Neural cell (in vitro differentiated cells): ENCODE measurements at regions not wholly inside any gene's neighbourhood (a gene's known extent, or its start where the extent isn't known, plus 50 kb on each side); places are given as distances from the start of the nearest gene placed in this dataset.
"Not testable (repeated sequence)": the region's sequence is repeated elsewhere in the genome, so short reads cannot be mapped to it uniquely, and the experiment has no call there.

Experiments
- H2AFZ ChIP-seq: fragments of 200-600, 300-800 bp; sonication (generic), shearing (Covaris generic); 2 replicates; pipeline ENCODE4 v1.6.0; 2014; ENCODE audit warnings: low read depth, mild to moderate bottlenecking, antibody characterized with exemption, low read length, moderate library complexity
- H3F3A ChIP-seq: fragments of 200-600 bp; shearing (Covaris generic); 2 replicates; pipeline ENCODE4 v1.6.1; 2016; ENCODE audit warnings: mild to moderate bottlenecking, moderate library complexity, mixed read lengths, antibody characterized with exemption, low read length; ENCODE audit not compliant: insufficient read depth, poor library complexity, severe bottlenecking
- H3K27ac ChIP-seq: fragments of 200-600, 300-800 bp; sonication (generic), shearing (Covaris generic); 2 replicates; pipeline ENCODE4 v1.5.1; 2014; ENCODE audit warnings: mild to moderate bottlenecking, low read length, moderate library complexity
- H3K27me3 ChIP-seq: fragments of 300-800, 200-600 bp; sonication (generic), shearing (Covaris generic); 2 replicates; pipeline ENCODE4 v1.6.0; 2014; ENCODE audit warnings: mild to moderate bottlenecking, low read depth, low read length, moderate library complexity; ENCODE audit not compliant: insufficient read depth
- H3K36me3 ChIP-seq: fragments of 300-800, 200-600 bp; sonication (generic), shearing (Covaris generic); 2 replicates; pipeline ENCODE4 v1.5.1; 2014; ENCODE audit warnings: mild to moderate bottlenecking, antibody characterized with exemption, low read length, moderate library complexity; ENCODE audit not compliant: insufficient read depth
- H3K4me2 ChIP-seq: fragments of 300-800, 200-600 bp; sonication (generic), shearing (Covaris generic); 2 replicates; pipeline ENCODE4 v1.6.0; 2014; ENCODE audit warnings: mild to moderate bottlenecking, low read length
- H3K4me3 ChIP-seq: fragments of 300-800, 200-600 bp; sonication (generic), shearing (Covaris generic); 2 replicates; pipeline ENCODE4 v1.5.1; 2014; ENCODE audit warnings: mild to moderate bottlenecking, low read length, moderate library complexity
- H3K79me2 ChIP-seq: fragments of 200-600 bp; shearing (Covaris generic); replicated peaks from 2 replicates; pipeline ENCODE4 v1.6.0; 2014; ENCODE audit warnings: mild to moderate bottlenecking, low read length, moderate library complexity; ENCODE audit not compliant: insufficient read depth
- H3K9ac ChIP-seq: fragments of 300-800, 200-600 bp; sonication (generic), shearing (Covaris generic); 2 replicates; pipeline ENCODE4 v1.6.1; 2016; ENCODE audit warnings: mild to moderate bottlenecking, low read length, mixed read lengths
- H3K9me2 ChIP-seq: fragments of 200-600 bp; shearing (Covaris generic); 2 replicates; pipeline ENCODE4 v1.6.1; 2016; ENCODE audit warnings: mild to moderate bottlenecking, low read length, mixed read lengths; ENCODE audit not compliant: insufficient read depth
- H3K9me3 ChIP-seq: fragments of 200-600, 300-800 bp; sonication (generic), shearing (Covaris generic); 2 replicates; pipeline ENCODE4 v1.6.1; 2016; ENCODE audit warnings: mild to moderate bottlenecking, mixed run types, low read length, moderate library complexity, mixed read lengths
- H4K20me1 ChIP-seq: fragments of 200-600 bp; shearing (Covaris generic); 2 replicates; pipeline ENCODE4 v1.6.1; 2016; ENCODE audit warnings: mild to moderate bottlenecking, mixed run types; ENCODE audit not compliant: insufficient read depth
- EP300 ChIP-seq: fragments of 450-650 bp; conservative IDR thresholded peaks from 2 replicates; pipeline ENCODE4 v1.6.1; 2014; ENCODE audit warnings: antibody characterized with exemption, mild to moderate bottlenecking, moderate library complexity; ENCODE audit not compliant: poor library complexity, severe bottlenecking
- EZH2 ChIP-seq: fragments of 200-600, 300-800 bp; shearing (Covaris generic), sonication (generic); IDR thresholded peaks from 2 replicates; pipeline ENCODE4 v1.6.1; 2014; ENCODE audit warnings: antibody characterized with exemption, low read length, borderline replicate concordance, mild to moderate bottlenecking; ENCODE audit not compliant: insufficient read depth, poor library complexity, severe bottlenecking
- MXI1 ChIP-seq: fragments of 450-650 bp; conservative IDR thresholded peaks from 2 replicates; pipeline ENCODE4 v1.6.1; 2014; ENCODE audit warnings: antibody characterized with exemption, mild to moderate bottlenecking; ENCODE audit not compliant: poor library complexity, severe bottlenecking
- POLR2AphosphoS5 ChIP-seq: IDR thresholded peaks from 2 replicates; pipeline ENCODE4 v1.6.1; 2012
- RAD21 ChIP-seq: fragments of 450-650 bp; conservative IDR thresholded peaks from 2 replicates; pipeline ENCODE4 v1.6.1; 2014; ENCODE audit warnings: antibody characterized with exemption, mild to moderate bottlenecking, moderate library complexity
- SMC3 ChIP-seq: fragments of 450-650 bp; conservative IDR thresholded peaks from 2 replicates; pipeline ENCODE4 v1.6.1; 2014; ENCODE audit warnings: antibody characterized with exemption, mild to moderate bottlenecking, moderate library complexity; ENCODE audit not compliant: poor library complexity
- TAF1 ChIP-seq: IDR thresholded peaks from 2 replicates; pipeline ENCODE4 v1.6.1; 2012; ENCODE audit warnings: low read depth
- TF ChIP-seq, protein P1 (sequence below): IDR thresholded peaks from 2 replicates; pipeline ENCODE4 v1.6.1; 2012; ENCODE audit warnings: borderline replicate concordance
- TF ChIP-seq, protein P2 (sequence below): fragments of 450-650 bp; IDR thresholded peaks from 2 replicates; pipeline ENCODE4 v1.5.1; 2014; ENCODE audit warnings: antibody characterized with exemption, mild to moderate bottlenecking, moderate library complexity; ENCODE audit not compliant: poor library complexity, severe bottlenecking

DNA sequence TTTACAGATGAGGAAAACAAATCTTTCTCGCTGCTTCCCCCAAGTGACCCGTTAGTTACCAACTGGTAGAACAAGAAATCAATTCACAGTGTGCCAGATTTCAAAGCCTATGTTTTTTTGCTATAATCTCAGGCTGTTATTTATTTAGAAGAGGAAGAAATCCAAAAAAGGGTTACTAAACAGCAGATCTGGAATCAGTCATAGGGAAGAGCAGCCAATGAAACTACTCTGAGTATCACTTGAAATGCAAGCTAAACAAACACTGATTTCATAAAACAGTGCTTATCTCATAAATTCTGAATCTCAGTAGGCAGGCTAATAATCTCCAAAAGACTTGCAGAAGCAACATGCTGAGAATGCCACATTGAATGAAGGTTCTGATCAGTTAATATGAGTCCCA lies 829.5 kb upstream of the ACO1 start:
- TF ChIP-seq EP300 = peak; percentile 16
- TF ChIP-seq EZH2 = no peak

DNA sequence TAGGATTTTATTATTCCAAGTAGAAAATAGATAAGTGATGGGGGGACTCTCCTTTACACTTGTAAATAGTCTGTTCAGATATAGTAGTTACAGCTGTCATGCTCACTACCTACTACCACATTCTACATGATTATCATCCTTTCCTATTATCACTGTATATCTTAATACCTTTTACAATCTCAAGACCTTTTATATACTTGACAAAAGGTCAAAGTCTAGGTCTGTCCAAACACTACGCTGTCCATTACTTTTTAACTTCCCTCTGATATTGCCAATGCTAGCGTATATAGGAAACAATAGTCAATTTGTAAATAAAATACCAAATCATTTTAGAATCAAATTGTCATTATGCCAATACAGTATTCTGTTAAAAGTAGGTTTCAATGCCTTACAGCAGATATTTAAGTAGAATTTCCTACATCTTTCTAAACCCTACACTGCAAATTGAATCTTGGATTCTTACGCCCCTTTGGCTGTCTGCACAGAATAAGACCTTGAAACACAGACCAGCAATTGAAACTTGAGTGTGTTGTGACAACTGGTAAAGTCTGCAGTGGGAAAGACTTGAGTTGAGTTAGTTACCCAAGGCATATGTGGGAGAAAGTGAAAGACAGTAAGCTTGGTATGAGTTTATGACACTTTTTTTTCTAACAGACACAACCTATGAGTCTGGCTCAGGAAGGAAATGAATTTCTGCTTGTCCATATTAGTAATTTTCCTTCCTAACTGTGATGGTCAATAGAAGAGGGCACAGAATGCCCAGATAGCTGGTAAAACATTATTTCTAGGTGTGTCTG lies 827.6 kb upstream of the ACO1 start:
- no peaks in the 10 kb centered on the region for H3K36me3 ChIP-seq
- no peak overlapping the region for H2AFZ ChIP-seq
- H3K79me2 ChIP-seq = no peaks in the 10 kb centered on the region
- H4K20me1 ChIP-seq = no peaks in the 10 kb centered on the region
- H3K9me2 ChIP-seq = no peaks in the 10 kb centered on the region
- H3K9me3 ChIP-seq = no peaks in the 10 kb centered on the region
- no peak overlapping the region for H3K4me2 ChIP-seq
- no peak overlapping the region for H3K27ac ChIP-seq
- TF ChIP-seq TAF1 (no peak), EP300 (no peak), SMC3 (no peak), MXI1 (no peak), EZH2 (no peak), RAD21 (no peak), POLR2AphosphoS5 (no peak)
- TF ChIP-seq, protein P1, sequence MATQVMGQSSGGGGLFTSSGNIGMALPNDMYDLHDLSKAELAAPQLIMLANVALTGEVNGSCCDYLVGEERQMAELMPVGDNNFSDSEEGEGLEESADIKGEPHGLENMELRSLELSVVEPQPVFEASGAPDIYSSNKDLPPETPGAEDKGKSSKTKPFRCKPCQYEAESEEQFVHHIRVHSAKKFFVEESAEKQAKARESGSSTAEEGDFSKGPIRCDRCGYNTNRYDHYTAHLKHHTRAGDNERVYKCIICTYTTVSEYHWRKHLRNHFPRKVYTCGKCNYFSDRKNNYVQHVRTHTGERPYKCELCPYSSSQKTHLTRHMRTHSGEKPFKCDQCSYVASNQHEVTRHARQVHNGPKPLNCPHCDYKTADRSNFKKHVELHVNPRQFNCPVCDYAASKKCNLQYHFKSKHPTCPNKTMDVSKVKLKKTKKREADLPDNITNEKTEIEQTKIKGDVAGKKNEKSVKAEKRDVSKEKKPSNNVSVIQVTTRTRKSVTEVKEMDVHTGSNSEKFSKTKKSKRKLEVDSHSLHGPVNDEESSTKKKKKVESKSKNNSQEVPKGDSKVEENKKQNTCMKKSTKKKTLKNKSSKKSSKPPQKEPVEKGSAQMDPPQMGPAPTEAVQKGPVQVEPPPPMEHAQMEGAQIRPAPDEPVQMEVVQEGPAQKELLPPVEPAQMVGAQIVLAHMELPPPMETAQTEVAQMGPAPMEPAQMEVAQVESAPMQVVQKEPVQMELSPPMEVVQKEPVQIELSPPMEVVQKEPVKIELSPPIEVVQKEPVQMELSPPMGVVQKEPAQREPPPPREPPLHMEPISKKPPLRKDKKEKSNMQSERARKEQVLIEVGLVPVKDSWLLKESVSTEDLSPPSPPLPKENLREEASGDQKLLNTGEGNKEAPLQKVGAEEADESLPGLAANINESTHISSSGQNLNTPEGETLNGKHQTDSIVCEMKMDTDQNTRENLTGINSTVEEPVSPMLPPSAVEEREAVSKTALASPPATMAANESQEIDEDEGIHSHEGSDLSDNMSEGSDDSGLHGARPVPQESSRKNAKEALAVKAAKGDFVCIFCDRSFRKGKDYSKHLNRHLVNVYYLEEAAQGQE = no peak
- TF ChIP-seq, protein P2, sequence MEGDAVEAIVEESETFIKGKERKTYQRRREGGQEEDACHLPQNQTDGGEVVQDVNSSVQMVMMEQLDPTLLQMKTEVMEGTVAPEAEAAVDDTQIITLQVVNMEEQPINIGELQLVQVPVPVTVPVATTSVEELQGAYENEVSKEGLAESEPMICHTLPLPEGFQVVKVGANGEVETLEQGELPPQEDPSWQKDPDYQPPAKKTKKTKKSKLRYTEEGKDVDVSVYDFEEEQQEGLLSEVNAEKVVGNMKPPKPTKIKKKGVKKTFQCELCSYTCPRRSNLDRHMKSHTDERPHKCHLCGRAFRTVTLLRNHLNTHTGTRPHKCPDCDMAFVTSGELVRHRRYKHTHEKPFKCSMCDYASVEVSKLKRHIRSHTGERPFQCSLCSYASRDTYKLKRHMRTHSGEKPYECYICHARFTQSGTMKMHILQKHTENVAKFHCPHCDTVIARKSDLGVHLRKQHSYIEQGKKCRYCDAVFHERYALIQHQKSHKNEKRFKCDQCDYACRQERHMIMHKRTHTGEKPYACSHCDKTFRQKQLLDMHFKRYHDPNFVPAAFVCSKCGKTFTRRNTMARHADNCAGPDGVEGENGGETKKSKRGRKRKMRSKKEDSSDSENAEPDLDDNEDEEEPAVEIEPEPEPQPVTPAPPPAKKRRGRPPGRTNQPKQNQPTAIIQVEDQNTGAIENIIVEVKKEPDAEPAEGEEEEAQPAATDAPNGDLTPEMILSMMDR = no peak
- H3K4me3 ChIP-seq = no peak overlapping the region
- no peaks in the 10 kb centered on the region for H3K27me3 ChIP-seq
- H3K9ac ChIP-seq = no peak overlapping the region
- H3F3A ChIP-seq = no peaks in the 10 kb centered on the region

More for the DNA sequence above, 829.5 kb upstream of the ACO1 start:
- Histone ChIP-seq H4K20me1 (no peaks in the 10 kb centered on the region), H3K9me2 (no peaks in the 10 kb centered on the region), H3K27me3 (no peaks in the 10 kb centered on the region), H3K36me3 (no peaks in the 10 kb centered on the region), H3K9ac (no peak overlapping the region), H3K27ac (no peak overlapping the region), H3K79me2 (no peaks in the 10 kb centered on the region), H3K9me3 (no peaks in the 10 kb centered on the region), H2AFZ (no peak overlapping the region), H3K4me3 (no peak overlapping the region), H3F3A (no peaks in the 10 kb centered on the region), H3K4me2 (no peak overlapping the region)

DNA sequence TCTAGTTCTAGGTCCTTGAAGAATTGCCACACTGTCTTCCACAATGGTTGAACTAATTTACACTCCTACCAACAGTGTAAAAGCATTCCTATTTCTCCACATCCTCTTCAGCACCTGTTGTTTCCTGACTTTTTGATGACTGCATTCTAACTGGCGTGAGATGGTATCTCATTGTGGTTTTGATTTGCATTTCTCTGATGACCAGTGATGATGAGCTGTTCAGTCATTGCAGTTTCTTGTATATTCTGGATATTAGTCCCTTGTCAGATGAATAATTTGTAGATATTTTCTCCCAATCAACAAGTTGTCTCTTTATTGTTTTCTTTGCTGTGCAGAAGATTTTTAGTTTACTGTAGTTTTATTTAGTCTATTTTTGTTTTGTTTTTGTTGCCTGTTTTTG lies 812.3 kb upstream of the ACO1 start:
- not testable (repeated sequence) for H3K9ac ChIP-seq, H3K27ac ChIP-seq, H3K79me2 ChIP-seq, H3F3A ChIP-seq, H4K20me1 ChIP-seq, H3K9me3 ChIP-seq, H3K4me3 ChIP-seq, H3K36me3 ChIP-seq, H3K4me2 ChIP-seq, H2AFZ ChIP-seq, H3K9me2 ChIP-seq, H3K27me3 ChIP-seq
